ENCODE measurements at regions not wholly inside any gene's neighbourhood (a gene's known extent, or its start where the extent isn't known, plus 50 kb on each side); places are given as distances from the start of the nearest gene placed in this dataset.
A peak's percentile ranks its signal among the peaks of the same experiment; 100 is the strongest.

DNA sequence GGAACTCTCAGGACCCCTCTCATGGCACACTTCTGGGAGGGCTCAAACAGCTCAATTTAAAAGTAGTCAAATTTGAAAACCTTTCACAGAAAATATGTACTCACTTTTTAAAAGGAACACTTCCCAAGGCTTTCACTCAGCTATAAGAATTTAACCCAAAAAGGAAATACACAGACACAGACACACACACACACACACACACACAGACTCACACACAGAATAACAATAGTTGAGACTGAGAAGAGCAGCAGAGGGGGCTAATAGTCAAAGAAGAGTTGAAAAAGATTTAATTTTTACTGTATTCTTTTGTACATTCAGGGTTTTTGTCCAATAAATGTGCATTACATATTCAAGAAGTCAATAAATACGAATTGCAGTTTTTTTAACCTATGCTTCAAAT is 211.4 kb downstream of the HACE1 start:
- H3K4me3 ChIP-seq = no peak overlapping the region
- H3K27me3 ChIP-seq = no peaks in the 10 kb centered on the region
- H3K4me1 ChIP-seq (ENCODE audit: low read depth) = no peaks in the 10 kb centered on the region
- TF ChIP-seq, protein P1, sequence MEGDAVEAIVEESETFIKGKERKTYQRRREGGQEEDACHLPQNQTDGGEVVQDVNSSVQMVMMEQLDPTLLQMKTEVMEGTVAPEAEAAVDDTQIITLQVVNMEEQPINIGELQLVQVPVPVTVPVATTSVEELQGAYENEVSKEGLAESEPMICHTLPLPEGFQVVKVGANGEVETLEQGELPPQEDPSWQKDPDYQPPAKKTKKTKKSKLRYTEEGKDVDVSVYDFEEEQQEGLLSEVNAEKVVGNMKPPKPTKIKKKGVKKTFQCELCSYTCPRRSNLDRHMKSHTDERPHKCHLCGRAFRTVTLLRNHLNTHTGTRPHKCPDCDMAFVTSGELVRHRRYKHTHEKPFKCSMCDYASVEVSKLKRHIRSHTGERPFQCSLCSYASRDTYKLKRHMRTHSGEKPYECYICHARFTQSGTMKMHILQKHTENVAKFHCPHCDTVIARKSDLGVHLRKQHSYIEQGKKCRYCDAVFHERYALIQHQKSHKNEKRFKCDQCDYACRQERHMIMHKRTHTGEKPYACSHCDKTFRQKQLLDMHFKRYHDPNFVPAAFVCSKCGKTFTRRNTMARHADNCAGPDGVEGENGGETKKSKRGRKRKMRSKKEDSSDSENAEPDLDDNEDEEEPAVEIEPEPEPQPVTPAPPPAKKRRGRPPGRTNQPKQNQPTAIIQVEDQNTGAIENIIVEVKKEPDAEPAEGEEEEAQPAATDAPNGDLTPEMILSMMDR (IDR thresholded peaks at IDR 0.05; ENCODE audit: low read depth, low read length) = no peak
- no peak for DNase-seq (ENCODE audit: low read depth in 1 of 2, low spot score in 1 of 2)
- no peak overlapping the region for H3K27ac ChIP-seq
- H3K36me3 ChIP-seq = no peaks in the 10 kb centered on the region
- H3K9me3 ChIP-seq (ENCODE audit: low read depth) = no peaks in the 10 kb centered on the region

DNA sequence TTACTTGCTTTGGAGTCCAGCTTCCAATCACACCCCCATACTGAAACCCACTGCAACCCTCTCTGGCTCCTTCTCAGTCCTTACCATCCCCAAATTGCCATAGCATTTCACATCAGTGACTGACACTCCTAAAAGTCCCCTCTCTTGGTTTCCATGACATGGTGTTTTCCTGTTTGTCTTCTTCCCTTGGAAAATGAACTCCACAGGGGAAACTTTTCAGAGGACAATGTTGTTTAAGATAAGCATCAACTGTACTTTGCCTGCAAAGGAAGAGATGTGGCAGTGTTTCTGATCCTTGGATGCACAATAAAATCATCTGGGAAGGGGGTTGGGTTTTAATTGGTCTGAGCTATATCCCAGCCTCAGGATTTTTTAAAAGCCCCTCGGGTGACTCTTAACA is 214.9 kb downstream of the HACE1 start:
- Histone ChIP-seq H3K4me3 (no peak overlapping the region), H3K36me3 (no peaks in the 10 kb centered on the region), H3K27ac (no peak overlapping the region), H3K4me1 (ENCODE audit: low read depth) (peaks cover 3% of the 10 kb centered on the region), H3K9me3 (ENCODE audit: low read depth) (no peaks in the 10 kb centered on the region), H3K27me3 (no peaks in the 10 kb centered on the region)
- TF ChIP-seq, protein P1 (IDR thresholded peaks at IDR 0.05; ENCODE audit: low read depth, low read length) = no peak
- no peak for DNase-seq (ENCODE audit: low read depth in 1 of 2, low spot score in 1 of 2)

DNA sequence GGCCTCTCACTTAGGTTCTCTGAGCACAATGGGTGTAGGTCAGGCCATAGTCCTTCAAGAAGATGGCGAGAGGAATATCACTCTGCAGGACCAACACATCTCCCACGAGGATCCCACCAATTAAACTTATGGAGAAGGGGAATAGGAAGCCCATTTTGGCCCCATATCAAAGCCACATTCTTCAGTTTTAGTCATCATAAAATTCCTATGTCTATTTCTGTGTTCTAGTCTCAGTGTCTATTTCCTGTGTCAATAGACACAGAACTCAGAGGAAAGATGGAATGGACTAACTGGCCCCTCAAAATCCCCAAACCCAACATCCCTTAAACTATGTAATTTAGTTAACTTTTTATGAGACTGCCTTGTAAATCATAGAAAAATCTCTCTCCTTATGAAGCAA is 216.8 kb downstream of the HACE1 start:
- Histone ChIP-seq H3K4me1 (ENCODE audit: low read depth) (peaks cover 8% of the 10 kb centered on the region), H3K36me3 (no peaks in the 10 kb centered on the region), H3K9me3 (ENCODE audit: low read depth) (no peaks in the 10 kb centered on the region), H3K27me3 (no peaks in the 10 kb centered on the region), H3K4me3 (no peak overlapping the region), H3K27ac (no peak overlapping the region)
- peak in 1 of 2 donors; percentile 59 for DNase-seq (ENCODE audit: low read depth in 1 of 2, low spot score in 1 of 2)
- TF ChIP-seq, protein P1 (IDR thresholded peaks at IDR 0.05; ENCODE audit: low read depth, low read length) = no peak

DNA sequence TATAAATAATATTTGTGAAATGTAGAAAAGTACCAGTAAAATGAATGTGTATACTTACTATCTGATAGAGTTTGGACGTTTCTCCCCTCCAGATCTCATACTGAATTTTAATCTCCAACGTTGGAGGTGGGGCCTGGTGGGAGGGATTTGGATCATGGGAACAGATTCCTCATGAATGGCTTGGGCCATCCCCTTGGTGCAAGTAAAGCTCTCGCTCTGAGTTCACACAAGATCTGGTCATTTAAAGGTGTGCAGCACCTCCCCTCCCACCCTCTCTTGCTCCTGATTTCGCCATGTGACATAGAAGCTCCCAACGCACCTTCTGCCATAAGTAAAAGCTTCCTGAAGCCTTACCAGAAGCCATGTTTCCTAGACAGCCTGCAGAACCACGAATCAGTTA is 219.0 kb downstream of the HACE1 start:
- TF ChIP-seq, protein P1 (IDR thresholded peaks at IDR 0.05; ENCODE audit: low read depth, low read length) = no peak
- peaks cover 8% of the 10 kb centered on the region for H3K4me1 ChIP-seq (ENCODE audit: low read depth)
- H3K4me3 ChIP-seq = no peak overlapping the region
- DNase-seq (ENCODE audit: low read depth in 1 of 2, low spot score in 1 of 2) = no peak
- no peaks in the 10 kb centered on the region for H3K9me3 ChIP-seq (ENCODE audit: low read depth)
- H3K36me3 ChIP-seq = no peaks in the 10 kb centered on the region
- no peaks in the 10 kb centered on the region for H3K27me3 ChIP-seq
- no peak overlapping the region for H3K27ac ChIP-seq

DNA sequence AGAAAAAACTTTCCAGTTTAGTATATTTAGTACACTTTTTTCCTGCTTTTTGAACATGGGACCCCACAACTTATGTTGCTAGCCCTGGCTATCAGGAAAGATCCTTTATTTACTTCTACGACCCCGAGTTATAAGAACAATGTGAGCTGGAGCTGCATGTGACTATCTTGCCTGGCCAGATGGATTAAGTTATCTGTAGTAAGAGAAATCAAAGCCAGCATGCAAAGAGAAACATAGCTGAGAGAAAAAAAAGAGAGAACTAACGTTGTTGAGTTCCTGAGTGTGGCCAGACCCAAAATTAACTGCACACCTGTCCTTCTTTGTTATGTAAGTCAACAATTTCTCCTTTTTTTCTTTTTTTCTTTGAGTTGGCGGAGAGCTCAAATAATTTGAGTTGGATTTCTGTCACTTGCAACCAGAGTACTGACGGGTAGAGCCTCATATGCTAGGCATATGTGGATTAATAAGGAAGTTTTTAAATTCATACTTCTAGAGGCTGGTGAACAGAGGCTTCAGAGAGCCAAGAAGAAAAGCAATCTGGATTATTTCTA is 219.5 kb downstream of the HACE1 start:
- Histone ChIP-seq H3K27ac (no peak overlapping the region), H3K9me3 (ENCODE audit: low read depth) (no peaks in the 10 kb centered on the region), H3K4me1 (ENCODE audit: low read depth) (peaks cover 8% of the 10 kb centered on the region), H3K4me3 (no peak overlapping the region), H3K36me3 (no peaks in the 10 kb centered on the region), H3K27me3 (no peaks in the 10 kb centered on the region)
- TF ChIP-seq, protein P1 (IDR thresholded peaks at IDR 0.05; ENCODE audit: low read depth, low read length) = no peak
- peak in 1 of 2 donors; percentile 43 for DNase-seq (ENCODE audit: low read depth in 1 of 2, low spot score in 1 of 2)

DNA sequence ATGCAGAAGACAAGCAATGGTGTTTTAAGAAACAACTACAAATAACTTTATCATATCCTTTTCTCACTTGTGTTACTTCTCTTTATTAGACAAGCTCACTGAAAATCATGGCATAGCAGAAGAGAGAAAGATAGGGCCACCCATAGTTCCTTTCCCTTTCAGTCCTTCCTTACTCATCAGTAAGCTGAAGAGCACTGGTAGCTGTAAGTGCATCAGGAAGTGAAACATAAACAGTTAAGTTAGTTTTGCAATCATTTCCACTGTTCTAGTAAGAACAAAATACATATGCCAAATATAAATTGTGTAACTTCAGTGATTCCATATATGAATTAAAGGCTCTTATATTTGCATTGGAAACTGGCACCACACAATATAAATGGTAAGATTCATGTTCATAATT is 220.1 kb downstream of the HACE1 start:
- H3K4me3 ChIP-seq = no peak overlapping the region
- H3K27me3 ChIP-seq = no peaks in the 10 kb centered on the region
- peaks cover 8% of the 10 kb centered on the region for H3K4me1 ChIP-seq (ENCODE audit: low read depth)
- no peaks in the 10 kb centered on the region for H3K36me3 ChIP-seq
- TF ChIP-seq, protein P1 (IDR thresholded peaks at IDR 0.05; ENCODE audit: low read depth, low read length) = no peak
- H3K9me3 ChIP-seq (ENCODE audit: low read depth) = no peaks in the 10 kb centered on the region
- H3K27ac ChIP-seq = no peak overlapping the region
- DNase-seq (ENCODE audit: low read depth in 1 of 2, low spot score in 1 of 2) = peak in 1 of 2 donors; percentile 82
